CD4-positive, alpha-beta T cell treated with Interleukin-17A for 4 hours (primary cell): ENCODE measurements at regions not wholly inside any gene's neighbourhood (a gene's known extent, or its start where the extent isn't known, plus 50 kb on each side); places are given as distances from the start of the nearest gene placed in this dataset.
"Not testable (repeated sequence)": the region's sequence is repeated elsewhere in the genome, so short reads cannot be mapped to it uniquely, and the experiment has no call there.

Source experiments
- DNase-seq: peaks from one replicate; pipeline ENCODE4 v3.0.0-alpha.2; 2020; ENCODE audit warnings: mixed read lengths

GRCh38 chr2:31813016-31813415 is 197.8 kb downstream of the MEMO1 start:
- DNase-seq: no peak

- peak; percentile 27 for DNase-seq
These were observed 198.6 kb downstream of the MEMO1 start for GRCh38 chr2:31812051-31812798.

GRCh38 chr2:31811482-31811881 is 199.3 kb downstream of the MEMO1 start:
- DNase-seq: no peak

- no peak for DNase-seq
These were observed 200.4 kb downstream of the MEMO1 start for GRCh38 chr2:31810200-31810917.

DNA sequence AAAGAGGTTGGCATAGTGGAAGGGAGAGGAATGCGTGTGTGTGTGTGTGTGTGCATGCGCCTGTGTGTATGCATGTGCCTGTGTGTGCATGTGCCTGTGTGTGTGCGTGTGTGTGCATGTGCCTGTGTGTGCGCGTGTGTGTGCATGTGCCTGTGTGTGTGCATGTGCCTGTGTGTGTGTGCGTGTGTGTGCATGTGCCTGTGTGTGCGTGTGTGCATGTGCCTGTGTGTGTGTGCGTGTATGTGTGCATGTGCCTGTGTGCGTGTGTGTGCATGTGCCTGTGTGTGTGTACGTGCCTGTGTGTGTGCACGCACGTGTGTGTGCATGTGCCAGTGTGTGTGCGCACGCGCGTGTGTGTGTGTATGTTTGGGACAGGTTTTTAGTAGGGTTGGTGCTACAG is 205.1 kb downstream of the MEMO1 start:
- no peak for DNase-seq

GRCh38 chr2:31803481-31804153 is 207.2 kb downstream of the MEMO1 start:
- not testable (repeated sequence) for DNase-seq

DNA sequence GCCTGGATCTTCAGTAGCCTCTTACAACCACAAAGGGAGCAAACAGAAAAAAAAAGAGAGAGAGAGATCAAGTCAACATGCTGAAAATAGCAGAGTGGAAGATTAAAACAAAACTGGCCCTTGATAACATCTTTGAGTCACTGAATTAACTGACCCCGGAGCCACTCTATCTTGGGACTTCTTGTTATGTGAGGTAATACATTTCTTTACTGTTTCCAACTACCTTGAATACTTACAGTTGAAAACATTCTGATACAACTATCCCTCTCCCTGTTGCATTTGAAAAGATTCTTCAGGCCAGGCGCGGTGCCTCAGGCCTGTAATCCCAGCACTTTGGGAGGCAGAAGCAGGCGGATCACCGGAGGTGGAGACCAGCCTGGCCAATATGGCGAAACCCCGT is 208.1 kb downstream of the MEMO1 start:
- no peak for DNase-seq

DNA sequence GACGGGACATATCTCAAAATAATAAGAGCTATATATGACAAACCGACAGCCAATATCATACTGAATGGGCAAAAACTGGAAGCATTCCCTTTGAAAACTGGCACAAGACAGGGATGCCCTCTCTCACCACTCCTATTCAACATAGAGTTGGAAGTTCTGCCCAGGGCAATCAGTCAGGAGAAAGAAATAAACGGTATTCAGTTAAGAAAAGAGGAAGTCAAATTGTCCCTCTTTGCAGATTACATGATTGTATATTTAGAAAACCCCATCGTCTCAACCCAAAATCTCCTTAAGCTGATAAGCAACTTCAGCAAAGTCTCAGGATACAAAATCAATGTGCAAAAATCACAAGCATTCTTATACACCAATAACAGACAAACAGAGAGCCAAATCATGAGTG is 211.5 kb downstream of the MEMO1 start:
- DNase-seq: not testable (repeated sequence)

GRCh38 chr2:31788273-31788672 is 207.5 kb upstream of the SRD5A2 start:
- DNase-seq: no peak

DNA sequence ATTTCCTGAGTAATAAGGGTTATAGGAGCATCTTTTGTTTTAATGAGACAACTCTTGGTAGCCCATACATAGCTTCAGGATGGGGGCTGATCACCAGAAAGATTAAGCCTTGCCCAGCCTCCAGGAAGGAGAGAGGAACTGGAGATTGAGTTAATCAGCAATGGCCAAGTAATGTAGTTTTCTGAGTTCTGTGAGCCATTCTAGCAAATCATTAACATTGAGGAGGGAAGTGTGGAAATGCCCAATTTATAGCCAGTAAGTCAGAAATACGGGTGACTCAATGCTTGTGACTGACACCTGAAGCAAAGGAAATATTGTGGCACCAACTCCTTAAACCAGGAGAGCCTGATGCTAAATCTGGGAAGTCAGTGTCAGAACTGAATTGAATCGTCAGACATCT is 205.1 kb upstream of the SRD5A2 start:
- no peak for DNase-seq

GRCh38 chr2:31784868-31785267 is 204.1 kb upstream of the SRD5A2 start:
- DNase-seq: no peak

GRCh38 chr2:31783446-31784091 is 202.8 kb upstream of the SRD5A2 start:
- DNase-seq: not testable (repeated sequence)

DNA sequence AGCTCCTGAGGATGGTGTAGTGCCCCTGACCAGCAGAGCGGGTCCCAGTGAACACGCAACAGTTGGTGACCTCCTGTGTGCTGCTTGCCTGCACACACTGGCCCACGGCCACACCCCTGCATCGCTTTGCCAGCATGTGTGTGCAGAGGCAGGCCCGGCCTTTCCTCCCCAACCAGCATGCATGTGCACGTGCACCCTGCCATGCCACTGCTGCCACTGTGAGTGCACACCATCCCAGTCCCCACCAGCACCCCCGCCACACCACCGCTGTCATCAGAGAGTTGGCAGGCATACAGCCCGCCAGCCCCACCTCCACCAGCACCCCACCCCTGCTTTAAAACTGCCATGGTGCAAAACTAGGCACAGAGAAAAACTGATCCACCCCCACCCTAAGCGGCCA is 197.4 kb upstream of the SRD5A2 start:
- DNase-seq: no peak

DNA sequence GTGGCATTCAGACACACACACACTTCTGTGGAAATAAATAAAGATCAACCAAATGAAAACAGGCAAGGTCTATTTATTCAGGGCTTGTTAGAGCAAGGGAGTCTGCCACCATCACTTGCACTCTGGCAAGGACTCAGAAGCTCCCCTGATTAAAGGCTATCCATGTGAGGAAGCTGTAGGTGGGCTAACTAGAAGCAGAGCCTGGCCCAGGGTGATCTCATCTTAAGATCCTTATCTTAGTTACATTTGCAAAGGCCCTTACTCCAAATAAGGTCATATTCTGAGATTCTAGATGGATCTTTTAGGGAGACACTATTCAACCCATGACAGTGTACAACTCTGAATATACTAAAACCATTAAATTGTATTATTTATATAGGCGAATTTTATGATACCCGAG is 190.0 kb upstream of the SRD5A2 start:
- no peak for DNase-seq

- DNase-seq: no peak
These were observed 184.6 kb upstream of the SRD5A2 start for GRCh38 chr2:31765078-31765945.

DNA sequence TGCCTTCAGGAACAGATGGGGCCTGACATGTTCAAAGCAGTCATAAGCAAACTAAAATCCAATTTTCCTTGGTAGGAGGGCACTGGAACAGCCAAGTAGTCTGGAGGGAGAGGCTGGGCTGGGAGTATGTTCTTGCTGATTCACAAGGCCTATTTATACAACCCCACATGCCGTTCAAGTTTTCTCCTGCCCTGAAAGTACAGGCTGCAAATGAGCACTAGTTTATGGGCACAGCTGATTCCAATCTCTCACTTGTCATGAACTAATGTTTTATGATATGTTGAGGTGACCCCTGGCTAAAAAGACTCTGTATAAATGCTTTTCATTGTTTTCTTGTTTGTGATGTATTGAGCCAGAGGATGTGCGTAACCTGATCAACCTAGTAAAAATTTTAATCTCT is 183.4 kb upstream of the SRD5A2 start:
- DNase-seq: no peak

GRCh38 chr2:31762085-31762484 is 181.3 kb upstream of the SRD5A2 start:
- no peak for DNase-seq

DNA sequence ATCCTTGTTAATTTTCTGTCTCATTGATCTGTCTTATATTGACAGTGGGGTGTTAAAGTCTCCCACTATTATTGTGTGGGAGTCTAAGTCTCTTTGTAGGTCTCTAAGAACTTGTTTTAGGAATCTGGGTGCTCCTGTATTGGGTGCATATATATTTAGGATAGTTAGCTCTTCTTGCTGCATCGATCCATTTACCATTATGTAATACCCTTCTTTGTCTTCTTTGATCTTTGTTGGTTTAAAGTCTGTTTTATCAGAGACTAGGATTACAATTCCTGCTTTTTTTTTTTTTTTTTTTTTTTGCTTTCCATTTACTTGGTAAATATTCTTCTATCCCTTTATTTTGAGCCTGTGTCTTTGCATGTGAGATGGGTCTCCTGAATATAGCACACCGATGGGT is 176.6 kb upstream of the SRD5A2 start:
- DNase-seq: not testable (repeated sequence)

DNA sequence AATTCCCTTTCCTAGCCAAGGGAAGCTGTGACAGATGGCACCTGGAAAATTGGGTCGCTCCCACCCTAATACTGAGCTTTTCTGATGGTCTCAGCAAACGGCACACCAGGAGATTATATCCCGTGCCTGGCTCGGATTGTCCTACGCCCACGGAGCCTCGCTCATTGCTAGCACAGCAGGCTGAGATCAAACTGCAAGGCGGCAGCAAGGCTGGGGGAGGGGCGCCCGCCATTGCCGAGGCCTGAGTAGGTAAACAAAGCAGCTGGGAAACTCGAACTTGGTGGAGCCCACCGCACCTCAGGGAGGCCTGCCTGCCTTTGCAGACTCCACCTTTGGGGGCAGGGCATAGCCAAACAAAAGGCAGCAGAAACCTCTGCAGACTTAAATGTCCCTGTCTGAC is 168.0 kb upstream of the SRD5A2 start:
- not testable (repeated sequence) for DNase-seq

GRCh38 chr2:31748041-31748440 is 167.3 kb upstream of the SRD5A2 start:
- DNase-seq: no peak

GRCh38 chr2:31739161-31739560 is 158.4 kb upstream of the SRD5A2 start:
- DNase-seq: no peak

GRCh38 chr2:31736695-31737454 is 156.1 kb upstream of the SRD5A2 start:
- DNase-seq: no peak
